ENCODE measurements at regions not wholly inside any gene's neighbourhood (a gene's known extent, or its start where the extent isn't known, plus 50 kb on each side); places are given as distances from the start of the nearest gene placed in this dataset.
"Not testable (repeated sequence)": the region's sequence is repeated elsewhere in the genome, so short reads cannot be mapped to it uniquely, and the experiment has no call there.

GRCh38 chr5:6076341-6077239 is 301.8 kb downstream of the MED10 start:
- DNase-seq (ENCODE audit: low spot score), result no peak

- DNase-seq (ENCODE audit: low spot score), result not testable (repeated sequence)
These were observed 305.9 kb downstream of the MED10 start for GRCh38 chr5:6072488-6072887.

DNA sequence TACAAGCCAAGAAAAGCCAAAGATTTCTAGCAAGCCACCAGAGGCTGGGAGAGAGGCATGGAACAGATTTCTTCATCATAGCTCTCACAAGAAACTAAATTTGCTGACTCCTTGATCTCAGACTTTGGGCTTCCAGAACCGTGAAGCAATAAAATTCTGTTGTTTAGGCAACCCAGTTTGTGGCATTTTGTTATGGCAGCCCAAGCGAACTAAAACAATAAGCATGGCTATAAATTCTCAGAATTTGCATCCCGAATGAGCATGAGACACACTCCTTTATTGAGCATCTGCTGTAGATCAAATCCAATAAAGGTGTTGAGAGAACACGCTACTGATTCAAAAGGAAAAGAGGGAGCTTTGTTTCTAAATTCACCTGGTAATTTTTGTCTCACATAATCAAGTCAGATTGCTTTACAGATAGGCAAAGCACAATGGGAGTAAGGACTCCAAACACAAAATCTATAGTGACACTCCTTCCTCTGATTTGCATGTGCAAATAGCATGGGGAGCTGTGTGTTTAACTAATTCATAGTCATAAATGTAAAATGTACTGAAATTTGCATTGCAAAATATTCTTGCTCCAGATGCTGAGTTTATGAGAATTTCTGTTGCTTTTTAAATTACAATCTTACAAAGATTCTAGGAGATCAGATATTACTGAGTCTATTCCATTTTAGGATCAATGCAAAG is 308.7 kb downstream of the MED10 start:
- no peak for DNase-seq (ENCODE audit: low spot score)

- no peak for DNase-seq (ENCODE audit: low spot score)
These were observed 312.3 kb downstream of the MED10 start for GRCh38 chr5:6066016-6066415.

DNA sequence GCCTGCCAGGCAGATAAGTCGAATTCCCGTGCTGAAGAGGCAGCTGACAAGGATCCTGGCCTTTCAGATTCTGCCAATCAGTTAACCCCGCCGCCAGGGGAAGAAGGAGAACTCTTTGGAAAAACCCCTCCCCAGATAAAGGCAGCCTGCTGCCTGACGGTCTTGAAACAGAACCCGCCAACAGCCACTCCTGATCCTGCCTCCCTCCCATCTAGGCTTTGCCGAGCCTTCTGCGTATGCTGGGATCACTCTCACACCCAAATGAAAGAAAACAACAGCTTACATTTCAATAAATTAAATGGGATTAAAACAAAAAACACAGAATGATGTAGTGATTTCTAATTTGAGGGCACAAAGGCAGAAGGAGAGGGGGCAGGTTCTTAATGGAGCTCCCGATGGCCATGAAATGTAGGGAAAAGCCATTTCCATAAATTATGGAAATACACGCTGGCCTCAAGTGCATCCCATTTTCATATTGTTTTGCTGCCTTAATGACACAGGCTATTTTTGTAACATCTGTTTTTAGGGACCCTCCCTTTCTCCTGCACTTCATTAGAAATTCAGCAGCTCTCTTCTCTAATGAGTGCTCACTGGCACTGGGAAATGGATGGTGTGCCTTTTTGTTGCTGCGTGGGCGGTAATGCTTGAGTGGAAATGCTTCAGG is 319.1 kb downstream of the MED10 start:
- no peak for DNase-seq (ENCODE audit: low spot score)

DNA sequence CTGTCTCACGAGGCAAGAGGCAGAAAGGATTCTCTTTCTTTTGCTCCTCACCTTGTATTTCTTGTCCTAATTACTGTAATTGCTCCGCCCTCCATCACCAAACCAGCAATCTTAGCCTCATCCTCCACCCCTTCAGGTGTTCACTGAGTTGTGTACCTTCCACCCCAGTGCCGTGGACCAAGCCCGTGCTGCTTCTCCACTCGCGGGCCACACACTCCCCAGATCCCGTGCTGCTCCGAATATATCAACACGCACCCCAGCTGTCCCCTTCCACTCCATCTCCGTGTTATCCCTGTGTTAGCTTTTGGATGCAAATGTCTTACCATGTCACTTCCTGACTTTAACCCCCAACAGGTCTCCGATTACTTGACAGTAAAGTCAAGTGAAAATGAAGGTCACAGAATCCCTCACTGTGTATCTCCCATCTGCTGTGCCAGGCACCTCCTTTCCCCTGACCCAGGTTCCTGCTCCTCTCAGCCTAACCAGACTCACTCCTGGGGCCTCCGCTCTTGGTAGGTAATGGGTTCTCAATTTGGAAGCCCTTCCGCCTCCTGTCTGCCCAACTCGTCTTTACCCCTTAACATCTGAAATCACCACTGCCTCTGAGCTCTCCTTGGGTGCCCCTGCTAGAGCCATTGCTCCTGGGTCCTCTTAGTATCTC is 320.2 kb downstream of the MED10 start:
- DNase-seq (ENCODE audit: low spot score), result no peak

DNA sequence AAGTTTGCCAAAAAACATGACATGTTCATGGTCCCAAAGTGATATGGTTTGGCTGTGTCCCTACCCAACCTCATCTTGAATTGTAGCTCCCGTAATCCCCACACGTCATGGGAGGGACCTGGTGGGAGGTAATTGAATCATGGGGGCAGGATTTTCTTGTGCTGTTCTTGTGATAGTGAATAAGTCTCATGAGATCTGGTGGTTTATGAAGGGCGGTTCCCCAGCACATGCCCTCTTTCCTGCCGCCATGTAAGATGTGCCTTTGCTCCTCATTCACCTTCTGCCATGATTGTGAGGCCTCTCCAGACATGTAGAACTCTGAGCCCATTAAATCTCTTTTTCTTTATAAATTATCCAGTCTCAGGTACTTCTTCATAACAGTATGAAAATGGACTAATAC is 322.1 kb downstream of the MED10 start:
- no peak for DNase-seq (ENCODE audit: low spot score)

DNA sequence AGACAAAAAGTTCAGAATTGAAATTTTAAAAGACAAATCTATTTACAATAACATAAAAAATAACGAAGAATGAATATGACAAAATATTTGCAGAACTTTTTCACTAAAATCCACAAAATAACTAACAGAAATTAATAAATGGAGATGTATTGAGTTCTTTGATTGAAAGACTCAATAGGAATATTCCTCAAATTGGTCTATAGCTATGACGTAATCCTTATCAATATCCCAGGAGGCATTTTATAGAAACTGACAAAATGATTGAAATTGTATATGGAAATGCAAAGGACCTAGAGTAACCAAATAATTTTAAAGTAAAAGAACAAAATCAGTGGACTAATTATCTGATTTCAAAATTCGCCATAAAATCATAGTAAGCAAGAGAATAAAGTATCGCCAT is 328.7 kb downstream of the MED10 start:
- no peak for DNase-seq (ENCODE audit: low spot score)

- no peak for DNase-seq (ENCODE audit: low spot score)
These were observed 329.6 kb downstream of the MED10 start for GRCh38 chr5:6048746-6049145.

DNA sequence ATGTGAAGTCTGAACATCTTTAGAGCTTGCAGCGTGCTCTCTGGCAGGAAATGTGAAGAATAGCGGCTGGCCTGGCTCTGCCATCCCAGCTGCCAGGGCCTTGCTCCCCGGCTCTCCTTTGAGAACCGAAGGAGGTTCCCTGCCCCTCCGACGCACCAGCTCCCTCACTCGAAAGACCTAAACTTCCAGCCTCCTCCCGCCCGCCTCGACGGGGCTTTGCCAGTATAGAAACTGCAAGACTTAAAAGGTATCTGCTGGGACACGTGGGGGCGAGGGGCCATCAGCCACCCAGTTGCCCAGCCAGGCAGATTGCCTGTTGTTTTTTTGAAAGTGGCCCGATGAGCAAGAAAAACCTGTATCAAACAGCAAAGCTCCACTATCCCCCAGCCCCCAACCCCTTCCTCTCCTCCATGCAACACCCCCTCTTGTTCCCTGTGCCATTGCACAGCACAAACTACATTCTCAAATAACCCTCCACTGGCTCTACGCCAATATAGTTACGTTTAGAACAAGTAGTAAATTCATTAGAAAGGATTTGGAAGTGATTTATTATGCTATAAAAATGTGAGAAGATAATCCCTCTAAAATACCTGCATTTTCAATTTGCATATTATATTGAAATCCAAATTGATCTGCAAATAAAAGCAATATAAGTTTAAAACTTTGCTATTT is 331.9 kb downstream of the MED10 start:
- no peak for DNase-seq (ENCODE audit: low spot score)

DNA sequence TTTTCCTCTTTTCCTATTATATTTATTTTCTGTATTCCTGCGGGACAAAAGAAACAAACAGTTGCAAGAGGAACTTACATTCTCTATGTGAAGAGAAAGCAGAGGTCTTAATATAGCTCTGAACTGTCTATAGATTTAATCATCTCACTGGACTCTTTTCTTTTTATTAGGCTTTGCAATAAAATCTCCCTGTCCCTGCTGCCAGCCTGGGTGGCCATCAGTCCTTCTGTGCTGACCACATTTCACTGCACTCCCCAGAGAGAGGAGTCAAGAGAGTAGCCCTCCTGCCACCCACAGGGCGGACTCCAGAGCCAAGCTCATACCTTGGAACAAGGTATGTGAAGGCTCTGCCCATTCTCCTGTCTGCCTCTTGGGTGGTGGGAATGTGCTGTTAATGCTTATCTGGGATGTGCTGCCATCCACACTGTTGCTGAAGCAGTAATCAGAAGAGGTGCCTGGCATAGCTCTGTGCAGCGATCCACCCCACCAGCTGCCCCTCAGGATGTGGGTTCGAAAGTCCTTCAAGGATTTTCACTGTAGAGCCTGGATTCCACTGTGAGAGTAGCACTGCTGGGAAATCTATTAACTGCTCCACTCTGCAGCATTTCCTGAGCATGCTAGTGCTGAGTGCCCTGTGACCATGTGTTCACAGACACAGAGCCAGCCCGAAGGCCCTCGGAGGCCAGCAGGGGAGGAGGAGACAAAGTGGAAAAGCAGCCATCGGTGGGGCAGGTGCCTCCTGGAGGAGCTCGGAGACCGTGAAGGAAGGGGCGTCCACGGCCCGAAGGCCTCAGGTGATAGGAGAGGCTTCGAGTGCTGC is 334.6 kb downstream of the MED10 start:
- DNase-seq (ENCODE audit: low spot score), result no peak

GRCh38 chr5:6041977-6042550 is 336.3 kb downstream of the MED10 start:
- DNase-seq (ENCODE audit: low spot score), result no peak

- DNase-seq (ENCODE audit: low spot score), result no peak
These were observed 339.2 kb downstream of the MED10 start for GRCh38 chr5:6039111-6039510.

GRCh38 chr5:6036006-6036405 is 342.3 kb downstream of the MED10 start:
- DNase-seq (ENCODE audit: low spot score), result no peak

- DNase-seq (ENCODE audit: low spot score), result no peak
These were observed 348.5 kb downstream of the MED10 start for GRCh38 chr5:6029811-6030271.

GRCh38 chr5:6026766-6027406 is 351.5 kb downstream of the MED10 start:
- DNase-seq (ENCODE audit: low spot score), result no peak

DNA sequence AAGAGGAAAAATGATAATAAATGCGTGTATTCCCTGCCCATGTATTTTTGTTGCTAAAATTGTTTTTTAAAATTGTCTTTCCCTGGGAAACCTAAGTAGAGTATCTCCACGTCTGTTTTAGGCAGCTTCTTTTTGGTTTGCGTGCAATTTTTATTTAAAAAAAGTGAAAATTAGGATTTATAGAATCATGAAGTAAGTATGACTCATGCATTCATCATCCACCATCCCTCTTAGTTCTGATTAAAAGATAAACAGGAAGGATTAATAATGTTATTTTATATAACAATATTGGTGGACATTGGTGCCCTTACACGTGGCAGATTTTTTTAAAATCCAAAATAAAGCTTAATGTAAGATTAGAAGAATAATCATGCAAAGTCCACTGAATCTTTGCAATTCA is 358.7 kb downstream of the MED10 start:
- no peak for DNase-seq (ENCODE audit: low spot score)

DNA sequence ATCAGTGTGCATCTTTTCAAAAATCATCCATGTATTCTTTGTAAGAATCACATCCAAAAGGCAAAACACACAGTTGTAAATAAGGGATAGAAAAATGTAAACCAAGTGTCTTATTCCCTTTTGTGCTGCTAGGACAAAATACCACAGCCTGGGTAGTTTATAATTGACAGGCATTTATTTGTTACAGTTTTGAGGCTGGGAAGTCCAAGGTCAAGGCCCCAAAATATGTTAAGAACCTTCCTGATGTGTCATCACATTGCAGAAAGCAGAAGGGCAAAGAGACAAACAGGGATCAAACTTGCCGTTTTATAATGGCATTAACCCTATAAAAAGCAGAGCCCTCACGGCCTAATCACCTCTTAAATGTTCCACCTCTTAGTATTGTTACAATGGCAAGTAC is 364.8 kb downstream of the MED10 start:
- DNase-seq (ENCODE audit: low spot score), result no peak

DNA sequence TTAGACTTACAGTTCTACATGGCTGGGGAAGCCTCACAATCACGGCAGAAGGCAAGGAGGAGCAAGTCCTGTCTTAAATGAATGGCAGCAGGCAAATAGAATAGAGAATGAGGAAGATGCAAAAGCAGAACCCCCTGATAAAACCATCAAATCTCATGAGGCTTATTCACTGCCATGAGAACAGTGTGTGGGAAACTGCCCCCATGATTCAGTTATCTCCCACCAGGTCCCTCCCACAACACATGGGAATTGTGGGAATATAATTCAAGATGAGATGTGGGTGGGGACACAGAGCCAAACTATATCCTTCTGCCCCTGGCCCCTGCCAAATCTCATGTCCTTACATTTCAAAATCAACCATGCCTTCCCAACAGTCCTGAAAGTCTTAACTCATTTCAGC is 367.1 kb downstream of the MED10 start:
- no peak for DNase-seq (ENCODE audit: low spot score)

- no peak for DNase-seq (ENCODE audit: low spot score)
These were observed 371.5 kb downstream of the MED10 start for GRCh38 chr5:6006838-6007314.
